ENCODE measurements at regions not wholly inside any gene's neighbourhood (a gene's known extent, or its start where the extent isn't known, plus 50 kb on each side); places are given as distances from the start of the nearest gene placed in this dataset.

DNA sequence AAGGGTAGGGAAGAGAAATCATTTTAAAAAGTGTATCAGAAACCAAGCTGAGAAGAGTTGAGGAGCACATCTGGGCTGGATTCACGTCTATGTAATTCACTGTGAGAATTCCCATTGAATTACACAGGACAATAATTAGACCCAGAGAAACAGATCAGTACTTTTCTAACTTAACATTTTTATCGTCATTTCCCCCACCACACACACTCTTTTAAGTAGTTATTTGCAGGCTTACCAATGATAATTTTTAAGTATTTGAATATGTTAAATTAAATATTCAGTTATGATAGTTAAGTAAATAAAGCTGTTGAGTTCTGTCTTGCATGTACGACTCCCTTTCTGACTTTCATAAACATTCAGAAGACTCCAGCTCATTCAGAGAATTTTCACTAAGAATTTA is 165.4 kb upstream of the PITX2 start:
- peaks cover 2 to 22% (median 6%) of the 10 kb centered on the region in 6 donors for H3K9me3 Mint-ChIP-seq
- H3K27ac Mint-ChIP-seq = no peak overlapping the region
- H3K4me3 Mint-ChIP-seq = no peak overlapping the region
- DNase-seq = no peak
- H3K36me3 Mint-ChIP-seq = peaks cover 0 to 3% (median 0%) of the 10 kb centered on the region in 3 donors
- H3K27me3 Mint-ChIP-seq (ENCODE audit: low read depth in 3 of 3) = peaks cover 0 to 2% (median 0%) of the 10 kb centered on the region in 3 donors
- H3K4me1 Mint-ChIP-seq = no peaks in the 10 kb centered on the region

DNA sequence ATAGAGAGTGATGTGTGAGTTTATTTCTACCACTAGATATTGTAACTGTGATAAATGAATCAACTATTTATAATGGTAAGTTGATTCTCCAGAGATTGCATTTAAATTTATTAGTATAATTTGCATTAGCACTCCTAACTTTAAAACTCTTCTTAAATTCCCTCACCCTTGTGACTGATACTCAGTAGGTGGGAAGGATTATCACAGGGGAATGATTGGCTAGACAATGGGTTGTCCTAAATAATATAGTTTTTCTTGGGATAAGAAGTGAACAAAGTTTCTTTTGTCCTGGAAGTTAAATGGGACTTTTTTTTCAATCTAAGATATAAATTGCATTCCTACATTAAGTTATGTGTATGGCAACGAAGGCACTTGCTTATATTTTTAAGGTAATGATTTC is 169.2 kb upstream of the PITX2 start:
- Mint-ChIP-seq H3K9me3 (peaks cover 2 to 15% (median 8%) of the 10 kb centered on the region in 6 donors), H3K27me3 (ENCODE audit: low read depth in 3 of 3) (no peaks in the 10 kb centered on the region), H3K4me3 (no peak overlapping the region), H3K27ac (no peak overlapping the region), H3K4me1 (no peaks in the 10 kb centered on the region), H3K36me3 (peaks cover 0 to 3% (median 0%) of the 10 kb centered on the region in 3 donors)
- no peak for DNase-seq

DNA sequence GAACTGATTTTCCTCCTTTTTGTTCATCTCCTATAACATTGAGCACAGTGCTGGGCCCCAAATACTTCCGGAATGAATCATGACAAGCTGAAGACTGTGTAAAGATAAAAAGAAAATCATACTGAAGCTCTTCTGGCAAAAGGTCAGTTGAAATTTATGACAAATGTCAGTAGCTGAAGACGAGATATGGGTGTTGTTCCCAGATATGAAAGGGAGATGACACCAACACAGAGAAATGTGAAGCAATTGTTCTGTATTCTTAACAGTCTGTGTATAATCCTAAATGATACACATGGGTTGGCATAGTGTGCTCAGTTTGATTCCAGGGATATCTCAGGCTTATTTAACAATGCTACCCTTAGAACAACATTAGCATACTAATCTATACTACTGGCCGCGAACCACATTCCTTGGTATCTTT is 170.5 kb upstream of the PITX2 start:
- H3K4me1 Mint-ChIP-seq = no peaks in the 10 kb centered on the region
- H3K9me3 Mint-ChIP-seq = peaks cover 4 to 22% (median 10%) of the 10 kb centered on the region in 6 donors
- no peaks in the 10 kb centered on the region for H3K27me3 Mint-ChIP-seq (ENCODE audit: low read depth in 3 of 3)
- no peak overlapping the region for H3K4me3 Mint-ChIP-seq
- H3K36me3 Mint-ChIP-seq = peaks cover 0 to 3% (median 0%) of the 10 kb centered on the region in 3 donors
- H3K27ac Mint-ChIP-seq = no peak overlapping the region
- DNase-seq = no peak

DNA sequence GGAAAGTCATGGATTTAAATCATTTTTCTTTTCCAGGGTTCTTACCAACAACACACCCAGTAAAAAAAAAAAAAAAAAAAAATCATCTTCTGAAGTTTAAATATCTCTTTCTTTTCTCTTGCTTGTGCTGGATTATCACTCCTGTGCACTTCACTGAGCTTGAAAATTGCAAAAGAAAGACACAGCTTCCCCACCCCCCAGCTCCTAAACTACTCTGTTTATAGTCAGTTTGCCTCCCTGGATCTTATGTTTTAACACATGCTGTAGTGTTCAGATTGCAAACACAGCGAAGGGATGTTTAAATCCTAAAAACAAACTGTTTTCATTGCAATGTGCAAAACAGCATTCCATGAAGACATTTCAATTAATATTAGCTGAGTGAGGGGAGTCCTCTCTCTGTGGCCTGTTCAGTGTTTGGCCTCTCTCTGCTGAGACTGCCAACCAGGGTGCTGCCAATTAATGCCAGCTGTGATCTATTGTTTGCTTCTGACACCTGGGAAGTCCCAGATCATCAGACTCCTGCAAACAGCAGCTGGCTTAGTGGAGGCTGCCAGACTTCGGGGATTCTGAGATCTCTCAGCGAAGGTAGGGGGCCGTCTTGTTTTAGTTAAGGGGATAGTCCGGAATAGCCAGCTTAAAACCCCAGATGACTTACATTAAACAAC is 171.1 kb upstream of the PITX2 start:
- Mint-ChIP-seq H3K27me3 (ENCODE audit: low read depth in 3 of 3) (no peaks in the 10 kb centered on the region), H3K4me3 (no peak overlapping the region), H3K4me1 (no peaks in the 10 kb centered on the region), H3K36me3 (peaks cover 0 to under 1% (median 0%) of the 10 kb centered on the region in 3 donors), H3K9me3 (peaks cover 4 to 23% (median 9%) of the 10 kb centered on the region in 6 donors), H3K27ac (no peak overlapping the region)
- no peak for DNase-seq

DNA sequence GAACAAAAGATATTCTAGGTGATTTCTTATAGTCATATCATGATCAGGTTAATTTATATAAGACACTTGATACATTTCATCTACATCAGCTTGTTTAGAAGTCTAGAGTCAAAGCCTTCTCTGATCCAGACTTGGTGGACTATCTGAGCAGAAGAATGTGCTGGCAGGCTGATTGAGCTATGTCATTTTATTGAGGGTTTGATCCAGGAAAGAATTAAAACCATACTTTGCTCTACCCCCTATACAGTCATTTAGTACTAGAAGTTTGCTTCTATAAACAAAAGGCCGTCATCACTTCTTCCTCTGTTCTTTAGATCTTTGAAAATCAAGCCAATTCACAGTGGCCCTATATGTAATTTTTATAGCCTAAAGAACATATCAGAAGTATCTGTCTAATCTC is 173.1 kb upstream of the PITX2 start:
- Mint-ChIP-seq H3K27ac (no peak overlapping the region), H3K36me3 (no peaks in the 10 kb centered on the region), H3K27me3 (ENCODE audit: low read depth in 3 of 3) (peaks cover 0 to 3% (median 0%) of the 10 kb centered on the region in 3 donors), H3K4me3 (no peak overlapping the region), H3K4me1 (no peaks in the 10 kb centered on the region), H3K9me3 (peaks cover 2 to 27% (median 7%) of the 10 kb centered on the region in 6 donors)
- no peak for DNase-seq

DNA sequence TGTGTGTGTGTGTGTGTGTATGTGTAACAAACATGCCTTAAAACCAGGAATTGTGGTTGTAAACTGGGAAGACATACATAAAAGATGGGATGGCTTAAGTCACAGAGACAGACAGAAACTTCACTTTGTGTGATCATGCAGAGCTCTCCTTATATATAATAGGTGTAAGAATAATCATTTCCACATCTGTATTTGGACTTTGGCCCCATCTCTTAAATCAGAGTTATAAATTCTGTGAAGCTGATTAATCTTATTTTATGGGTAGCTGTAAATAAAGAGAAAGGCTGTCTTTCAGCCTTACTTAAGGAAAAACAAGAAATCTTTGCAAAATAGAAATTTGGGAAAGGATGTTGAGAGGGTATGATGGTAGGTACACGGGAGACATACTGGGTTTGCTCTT is 174.6 kb upstream of the PITX2 start:
- no peaks in the 10 kb centered on the region for H3K4me1 Mint-ChIP-seq
- no peak overlapping the region for H3K27ac Mint-ChIP-seq

DNA sequence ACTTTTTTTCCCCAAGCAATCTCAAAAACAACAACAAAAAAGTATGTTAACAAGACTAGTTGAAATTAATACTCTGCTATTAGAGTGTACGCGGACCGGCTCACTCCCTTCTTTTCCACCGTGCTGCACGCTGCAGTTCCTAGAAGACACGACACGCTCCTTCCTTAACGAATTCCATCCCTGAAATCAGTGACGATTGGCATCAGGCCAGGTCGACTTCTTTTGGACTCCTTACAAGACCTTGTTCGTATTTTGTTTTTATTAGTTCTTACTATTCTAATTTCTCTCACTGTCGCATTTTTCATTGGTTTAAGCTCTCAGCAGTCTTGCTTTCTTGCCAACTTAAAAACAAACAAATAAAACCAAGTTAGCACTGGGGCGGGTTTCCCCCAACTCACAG is 175.8 kb upstream of the PITX2 start:
- Mint-ChIP-seq H3K9me3 (peaks cover 0 to 32% (median 7%) of the 10 kb centered on the region in 6 donors), H3K4me3 (no peak overlapping the region), H3K27ac (no peak overlapping the region), H3K4me1 (no peaks in the 10 kb centered on the region), H3K27me3 (ENCODE audit: low read depth in 3 of 3) (peaks cover 0 to 3% (median 0%) of the 10 kb centered on the region in 3 donors), H3K36me3 (no peaks in the 10 kb centered on the region)
- DNase-seq = no peak

More for the DNA sequence above, 174.6 kb upstream of the PITX2 start:
- H3K4me3 Mint-ChIP-seq = no peak overlapping the region
- peaks cover 0 to 3% (median 0%) of the 10 kb centered on the region in 3 donors for H3K27me3 Mint-ChIP-seq (ENCODE audit: low read depth in 3 of 3)
- H3K9me3 Mint-ChIP-seq = peaks cover 0 to 32% (median 6%) of the 10 kb centered on the region in 6 donors
- H3K36me3 Mint-ChIP-seq = no peaks in the 10 kb centered on the region
- DNase-seq = no peak

DNA sequence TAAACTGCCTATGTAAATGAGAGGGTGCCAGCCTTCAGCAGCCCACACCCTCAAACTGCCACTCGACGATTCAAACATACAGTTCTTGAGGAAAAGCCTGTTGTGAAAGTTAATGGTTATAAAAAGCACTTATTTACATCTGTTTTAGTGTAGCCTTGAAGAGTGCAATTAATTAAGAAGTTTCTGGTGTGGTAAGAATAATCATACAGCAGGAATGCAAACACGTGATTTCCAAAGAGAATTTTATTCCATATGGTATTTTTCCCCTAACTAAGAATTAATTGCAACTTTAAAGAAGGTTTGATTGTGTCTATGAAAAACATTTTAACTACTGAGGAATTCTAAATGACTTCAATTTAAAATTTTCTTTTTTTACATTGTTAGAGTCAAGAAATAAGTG is 176.3 kb upstream of the PITX2 start:
- Mint-ChIP-seq H3K27me3 (ENCODE audit: low read depth in 3 of 3) (peaks cover 0 to 3% (median 0%) of the 10 kb centered on the region in 3 donors), H3K36me3 (no peaks in the 10 kb centered on the region), H3K4me3 (no peak overlapping the region), H3K9me3 (peaks cover 0 to 32% (median 7%) of the 10 kb centered on the region in 6 donors), H3K27ac (no peak overlapping the region), H3K4me1 (no peaks in the 10 kb centered on the region)
- no peak for DNase-seq

DNA sequence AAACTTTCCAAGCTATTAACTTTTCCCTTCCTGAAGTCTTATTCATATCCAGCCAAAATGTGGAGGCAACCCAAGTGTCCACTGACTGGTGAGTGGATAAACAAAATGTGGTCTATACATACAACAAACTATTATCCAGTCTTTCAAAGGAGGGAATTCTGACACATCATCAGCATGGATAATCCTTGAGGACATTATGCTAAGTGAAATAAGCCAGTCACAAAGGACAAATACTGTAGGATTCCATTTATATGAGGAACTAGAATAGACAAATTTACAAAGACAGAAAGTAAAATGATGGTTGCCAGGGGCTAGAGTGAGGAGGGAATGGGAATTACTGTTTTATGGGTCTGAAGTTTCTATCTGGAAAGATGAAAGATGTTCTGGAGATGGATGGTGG is 178.7 kb upstream of the PITX2 start:
- no peaks in the 10 kb centered on the region for H3K36me3 Mint-ChIP-seq
- H3K27me3 Mint-ChIP-seq (ENCODE audit: low read depth in 3 of 3) = peaks cover 0 to 3% (median 0%) of the 10 kb centered on the region in 3 donors
- H3K4me3 Mint-ChIP-seq = no peak overlapping the region
- no peaks in the 10 kb centered on the region for H3K4me1 Mint-ChIP-seq
- no peak for DNase-seq
- H3K9me3 Mint-ChIP-seq = peaks cover 0 to 27% (median 7%) of the 10 kb centered on the region in 6 donors
- no peak overlapping the region for H3K27ac Mint-ChIP-seq

DNA sequence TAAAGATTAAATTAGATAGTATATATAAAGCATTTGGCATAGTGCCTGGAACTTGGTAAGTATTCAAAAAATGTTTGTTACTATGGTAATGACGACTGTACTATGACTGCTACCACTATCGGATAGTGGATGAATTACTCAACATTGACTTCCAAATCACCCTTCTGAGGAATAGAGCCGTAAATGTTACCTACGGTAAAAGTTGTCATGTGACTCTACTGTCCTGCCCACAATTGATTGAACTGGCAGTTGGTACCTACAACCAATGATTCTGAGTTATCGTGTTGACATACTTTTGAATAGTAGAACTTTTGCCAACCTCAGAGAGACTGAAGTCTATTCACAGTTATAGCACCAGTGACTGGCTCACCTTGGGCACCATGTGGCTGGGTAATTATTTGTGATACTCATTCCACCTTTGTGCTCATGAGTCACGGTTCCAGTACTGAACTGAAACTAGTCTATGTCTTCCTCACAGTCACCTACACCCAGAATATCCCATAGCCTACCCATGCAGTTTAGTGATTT is 185.5 kb upstream of the PITX2 start:
- H3K27me3 Mint-ChIP-seq (ENCODE audit: low read depth in 3 of 3) = peaks cover 0 to 3% (median 0%) of the 10 kb centered on the region in 3 donors
- H3K9me3 Mint-ChIP-seq = peaks cover 0 to 7% (median 0%) of the 10 kb centered on the region in 6 donors
- no peak for DNase-seq
- no peak overlapping the region for H3K27ac Mint-ChIP-seq
- H3K4me1 Mint-ChIP-seq = no peaks in the 10 kb centered on the region
- H3K4me3 Mint-ChIP-seq = no peak overlapping the region
- H3K36me3 Mint-ChIP-seq = no peaks in the 10 kb centered on the region

DNA sequence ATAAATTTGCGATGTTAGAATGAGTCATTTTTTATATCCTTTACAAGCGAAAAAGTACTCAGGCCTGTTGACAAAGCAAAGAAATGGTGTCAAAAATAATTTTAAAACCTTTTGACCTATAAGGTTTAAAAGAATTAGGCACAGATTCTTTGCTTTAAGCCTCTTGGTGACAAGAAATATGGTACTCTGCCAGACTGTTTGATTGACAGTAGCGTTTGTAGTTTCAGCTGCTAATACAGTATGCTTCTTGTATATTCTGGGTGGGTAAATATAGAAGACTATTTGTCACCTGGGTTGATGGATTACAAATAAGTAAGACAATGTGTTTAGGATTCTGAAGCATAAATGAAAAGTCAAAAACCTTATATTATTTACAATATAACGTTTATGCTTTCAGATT is 193.1 kb upstream of the PITX2 start:
- H3K36me3 Mint-ChIP-seq = no peaks in the 10 kb centered on the region
- DNase-seq = no peak
- H3K9me3 Mint-ChIP-seq = peaks cover 0 to 9% (median 3%) of the 10 kb centered on the region in 6 donors

DNA sequence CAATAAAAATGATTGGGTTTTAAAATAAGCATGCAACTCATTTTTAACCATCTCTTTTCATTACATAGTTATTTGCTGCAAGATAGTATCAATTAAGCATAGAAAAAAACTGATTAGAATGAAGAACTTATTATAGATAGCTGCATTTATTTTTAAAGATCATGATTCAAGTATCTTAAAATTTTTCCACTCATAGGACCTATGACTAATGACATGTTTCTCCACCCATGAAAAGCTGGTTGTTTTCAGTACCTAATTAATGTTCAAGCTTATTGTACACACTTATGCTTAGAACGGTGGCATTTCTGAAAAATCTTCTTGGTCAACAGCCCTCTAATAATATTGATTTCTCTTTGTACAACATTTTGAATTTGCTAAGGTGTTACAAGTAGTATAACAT is 193.5 kb upstream of the PITX2 start:
- H3K36me3 Mint-ChIP-seq = no peaks in the 10 kb centered on the region
- no peak overlapping the region for H3K27ac Mint-ChIP-seq
- peaks cover 0 to 9% (median 3%) of the 10 kb centered on the region in 6 donors for H3K9me3 Mint-ChIP-seq
- no peaks in the 10 kb centered on the region for H3K4me1 Mint-ChIP-seq
- DNase-seq = no peak
- H3K27me3 Mint-ChIP-seq (ENCODE audit: low read depth in 3 of 3) = peaks cover 0 to 3% (median 0%) of the 10 kb centered on the region in 3 donors
- H3K4me3 Mint-ChIP-seq = no peak overlapping the region

More for the DNA sequence above, 193.1 kb upstream of the PITX2 start:
- Mint-ChIP-seq H3K27ac (no peak overlapping the region), H3K27me3 (ENCODE audit: low read depth in 3 of 3) (peaks cover 0 to 3% (median 0%) of the 10 kb centered on the region in 3 donors), H3K4me1 (no peaks in the 10 kb centered on the region), H3K4me3 (no peak overlapping the region)

DNA sequence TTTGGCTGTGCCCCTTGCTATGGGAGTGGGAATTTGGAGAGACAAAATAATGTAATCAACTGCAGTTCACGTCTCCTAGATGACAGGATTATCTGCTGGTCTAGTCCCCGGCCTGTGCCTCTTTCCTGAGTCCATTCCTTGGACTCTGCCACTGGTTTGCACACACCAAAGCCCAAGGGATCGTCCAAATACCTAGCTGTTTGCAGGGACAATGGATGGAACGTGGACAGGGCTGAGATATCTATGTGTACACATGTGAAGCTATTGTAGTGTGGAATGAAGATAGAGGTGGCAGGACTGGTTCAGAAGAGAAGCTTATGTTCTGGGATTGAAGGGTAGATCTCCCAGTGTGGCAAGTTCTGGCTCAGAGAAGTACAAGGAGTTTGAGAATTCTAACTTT is 198.3 kb upstream of the PITX2 start:
- Mint-ChIP-seq H3K27me3 (ENCODE audit: low read depth in 3 of 3) (no peaks in the 10 kb centered on the region), H3K36me3 (no peaks in the 10 kb centered on the region), H3K4me1 (no peaks in the 10 kb centered on the region), H3K4me3 (no peak overlapping the region), H3K27ac (no peak overlapping the region), H3K9me3 (peaks cover 0 to 8% (median 2%) of the 10 kb centered on the region in 6 donors)
- no peak for DNase-seq

DNA sequence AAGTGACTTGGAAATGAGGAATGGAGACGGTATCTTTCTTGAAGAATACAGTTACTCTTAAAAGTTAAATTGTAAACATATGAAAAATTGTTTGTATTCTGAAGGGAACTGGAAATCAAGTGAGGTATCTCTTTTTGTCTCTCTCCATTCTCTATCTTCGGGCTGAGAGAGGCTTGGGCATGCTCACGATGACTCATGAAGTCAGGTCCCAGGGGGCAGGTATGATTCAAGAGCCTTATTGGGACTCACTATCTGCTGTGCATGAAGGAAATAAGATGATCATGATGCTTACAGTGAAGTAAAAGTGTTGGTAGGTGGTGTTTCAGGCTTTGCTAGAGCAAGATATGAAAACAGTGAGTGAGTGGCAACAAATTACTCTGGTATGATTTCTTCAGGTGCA is 200.4 kb upstream of the PITX2 start:
- Mint-ChIP-seq H3K36me3 (no peaks in the 10 kb centered on the region), H3K4me1 (no peaks in the 10 kb centered on the region), H3K4me3 (no peak overlapping the region), H3K27ac (no peak overlapping the region), H3K27me3 (ENCODE audit: low read depth in 3 of 3) (no peaks in the 10 kb centered on the region), H3K9me3 (peaks cover 0 to 10% (median 4%) of the 10 kb centered on the region in 6 donors)
- DNase-seq = no peak

Data from immature natural killer cell (primary cell).